ENCODE measurements at regions not wholly inside any gene's neighbourhood (a gene's known extent, or its start where the extent isn't known, plus 50 kb on each side); places are given as distances from the start of the nearest gene placed in this dataset.

- Histone ChIP-seq H3K27me3 (no peaks in the 10 kb centered on the region), H3K9me3 (peaks cover 0 to 4% (median 0%) of the 10 kb centered on the region in 12 donors), H3K4me3 (no peak overlapping the region), H3K36me3 (no peaks in the 10 kb centered on the region), H3K27ac (no peak overlapping the region), H3K4me1 (no peaks in the 10 kb centered on the region)
- TF ChIP-seq POLR2A (IDR thresholded peaks at IDR 0.05) = no peak
- intact Hi-C loops (cut with DNase I) = loop anchor here in 9 of 10 donors (2.0 to 10.0 kb wide), 4 partner anchors 294 to 362 kb away; no protein-coding TSS in a partner anchor
- WGBS, 4 donors = 79 to 88% (median 82%) methylated on average over 1 of the region's 1 CpG
- DNase-seq = no peak
- no peak for ATAC-seq
Measured at GRCh38 chr9:73566627-73567026, 415.0 kb downstream of the ANXA1 start.

GRCh38 chr9:73573235-73573634 lies 421.6 kb downstream of the ANXA1 start:
- WGBS, 4 donors = 55 to 73% (median 59%) methylated on average over 4 of the region's 4 CpGs
- H3K27ac ChIP-seq = no peak overlapping the region
- intact Hi-C loops (cut with DNase I) = loop anchor here in 3 of 10 donors (10.0 kb wide), 2 partner anchors 58 to 68 kb away; no protein-coding TSS in a partner anchor
- DNase-seq (no peak), ATAC-seq (no peak)
- H3K4me1 ChIP-seq = no peaks in the 10 kb centered on the region
- no peak overlapping the region for H3K4me3 ChIP-seq
- no peaks in the 10 kb centered on the region for H3K36me3 ChIP-seq
- H3K9me3 ChIP-seq = no peaks in the 10 kb centered on the region
- H3K27me3 ChIP-seq = no peaks in the 10 kb centered on the region
- no peak for TF ChIP-seq POLR2A (IDR thresholded peaks at IDR 0.05)
- TF ChIP-seq CTCF (IDR thresholded peaks at IDR 0.05) = no peak

- no peak overlapping the region for H3K4me3 ChIP-seq
- no peaks in the 10 kb centered on the region for H3K4me1 ChIP-seq
- no peaks in the 10 kb centered on the region for H3K27me3 ChIP-seq
- H3K9me3 ChIP-seq = no peaks in the 10 kb centered on the region
- no peaks in the 10 kb centered on the region for H3K36me3 ChIP-seq
- DNase-seq (no peak), ATAC-seq (no peak)
- H3K27ac ChIP-seq = no peak overlapping the region
- TF ChIP-seq CTCF (IDR thresholded peaks at IDR 0.05) (no peak), POLR2A (IDR thresholded peaks at IDR 0.05) (no peak)
- intact Hi-C loops (cut with DNase I) = loop anchor here in 3 of 10 donors (10.0 kb wide), 2 partner anchors 61 to 71 kb away; no protein-coding TSS in a partner anchor
- 73 to 80% (median 75%) methylated on average over 4 of the region's 4 CpGs for WGBS, 4 donors
Measured at GRCh38 chr9:73575101-73576060, 423.7 kb downstream of the ANXA1 start.

- intact Hi-C loops (cut with DNase I) = loop anchor here in 3 of 10 donors (10.0 kb wide), 2 partner anchors 63 to 73 kb away; no protein-coding TSS in a partner anchor
- no peak for ATAC-seq
- no peak for TF ChIP-seq POLR2A (IDR thresholded peaks at IDR 0.05)
- TF ChIP-seq CTCF (IDR thresholded peaks at IDR 0.05) = no peak
- H3K4me1 ChIP-seq = no peaks in the 10 kb centered on the region
- DNase-seq = peak in 1 of 5 donors; percentile 13
- H3K4me3 ChIP-seq = no peak overlapping the region
- no peaks in the 10 kb centered on the region for H3K36me3 ChIP-seq
- no peaks in the 10 kb centered on the region for H3K27me3 ChIP-seq
- WGBS, 4 donors = 44 to 55% (median 51%) methylated on average over 3 of the region's 3 CpGs
- H3K9me3 ChIP-seq = no peaks in the 10 kb centered on the region
- no peak overlapping the region for H3K27ac ChIP-seq
Measured at GRCh38 chr9:73577848-73578247, 426.2 kb downstream of the ANXA1 start.

All from heart left ventricle (tissue), 16 donors.